ENCODE measurements at regions not wholly inside any gene's neighbourhood (a gene's known extent, or its start where the extent isn't known, plus 50 kb on each side); places are given as distances from the start of the nearest gene placed in this dataset.

DNA sequence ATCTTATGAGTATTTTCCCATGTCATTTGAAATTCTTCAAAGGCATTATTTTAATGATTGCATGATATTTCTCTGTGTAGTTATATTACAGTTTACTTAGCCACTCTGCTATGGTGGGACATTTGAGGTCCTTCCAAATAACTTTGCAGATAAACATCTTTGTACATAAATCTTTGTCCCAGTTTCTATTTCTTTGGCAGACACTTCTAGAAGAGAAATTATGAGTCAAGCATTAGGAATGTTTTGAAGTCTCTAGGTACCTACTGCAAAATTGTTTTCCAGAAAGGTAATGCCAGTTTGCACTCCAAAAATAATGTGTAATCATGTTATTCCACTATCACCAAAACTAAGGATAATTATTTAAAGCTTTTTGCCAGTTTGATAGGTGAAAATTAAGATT is 149.7 kb downstream of the EN1 start:
- TF ChIP-seq EZH2 (IDR thresholded peaks at IDR 0.05) = no peak
- TF ChIP-seq, protein P1, sequence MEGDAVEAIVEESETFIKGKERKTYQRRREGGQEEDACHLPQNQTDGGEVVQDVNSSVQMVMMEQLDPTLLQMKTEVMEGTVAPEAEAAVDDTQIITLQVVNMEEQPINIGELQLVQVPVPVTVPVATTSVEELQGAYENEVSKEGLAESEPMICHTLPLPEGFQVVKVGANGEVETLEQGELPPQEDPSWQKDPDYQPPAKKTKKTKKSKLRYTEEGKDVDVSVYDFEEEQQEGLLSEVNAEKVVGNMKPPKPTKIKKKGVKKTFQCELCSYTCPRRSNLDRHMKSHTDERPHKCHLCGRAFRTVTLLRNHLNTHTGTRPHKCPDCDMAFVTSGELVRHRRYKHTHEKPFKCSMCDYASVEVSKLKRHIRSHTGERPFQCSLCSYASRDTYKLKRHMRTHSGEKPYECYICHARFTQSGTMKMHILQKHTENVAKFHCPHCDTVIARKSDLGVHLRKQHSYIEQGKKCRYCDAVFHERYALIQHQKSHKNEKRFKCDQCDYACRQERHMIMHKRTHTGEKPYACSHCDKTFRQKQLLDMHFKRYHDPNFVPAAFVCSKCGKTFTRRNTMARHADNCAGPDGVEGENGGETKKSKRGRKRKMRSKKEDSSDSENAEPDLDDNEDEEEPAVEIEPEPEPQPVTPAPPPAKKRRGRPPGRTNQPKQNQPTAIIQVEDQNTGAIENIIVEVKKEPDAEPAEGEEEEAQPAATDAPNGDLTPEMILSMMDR (IDR thresholded peaks at IDR 0.05) = no peak

All from neural progenitor cell (in vitro differentiated cells).